H1 (cell line): ENCODE measurements at regions not wholly inside any gene's neighbourhood (a gene's known extent, or its start where the extent isn't known, plus 50 kb on each side); places are given as distances from the start of the nearest gene placed in this dataset.

Experiments used
- CTCF ChIA-PET: fragments of 300-600 bp; sonication (Branson Sonifier 250); formaldehyde crosslinking; loops from one replicate; lab custom pipeline; 2021; ENCODE audit not compliant: partially characterized antibody; lab: Charles Lee
- POLR2A ChIA-PET: fragments of 300-600 bp; sonication (Branson Sonifier 250); formaldehyde crosslinking; loops from one replicate; lab custom pipeline; 2021; ENCODE audit warnings: inconsistent platforms; ENCODE audit not compliant: partially characterized antibody; lab: Charles Lee
- DNase-seq, 2 experiments: peaks; one replicate each; pipeline versions ENCODE4 v3.0.0 to v3.0.0-alpha.2; 2010 to 2022; ENCODE audit warnings: low spot score in 2 of 2, low read depth in 1 of 2, mixed read lengths in 1 of 2
- FAIRE-seq: peaks from 2 replicates; lab custom pipeline; 2011; peaks lifted over from hg19 to GRCh38; lab: Jason Lieb, UNC
- H2AFZ ChIP-seq: 2 replicates; pipeline ENCODE4 v1.8.1; 2012; ENCODE audit warnings: low read length, inconsistent platforms
- H2AK5ac ChIP-seq: 2 replicates; pipeline ENCODE4 v1.6.1; 2013; ENCODE audit warnings: low read depth, low read length
- H2BK120ac ChIP-seq: replicated peaks from 2 replicates; pipeline ENCODE3; 2013; ENCODE audit warnings: low read depth, low read length, inconsistent platforms
- H2BK12ac ChIP-seq: 2 replicates; pipeline ENCODE4 v1.6.1; 2013; ENCODE audit warnings: low read depth, low read length
- H2BK15ac ChIP-seq: 2 replicates; pipeline ENCODE4 v1.6.1; 2013; ENCODE audit warnings: low read length
- H2BK20ac ChIP-seq: 2 replicates; pipeline ENCODE4 v1.6.1; 2013; ENCODE audit warnings: low read length
- H2BK5ac ChIP-seq: 2 replicates; pipeline ENCODE4 v1.6.1; 2013; ENCODE audit warnings: low read depth, low read length
- H3K14ac ChIP-seq: 2 replicates; pipeline ENCODE4 v1.6.1; 2013; ENCODE audit warnings: inconsistent platforms; ENCODE audit not compliant: insufficient read length
- H3K18ac ChIP-seq: 2 replicates; pipeline ENCODE4 v1.6.1; 2013; ENCODE audit warnings: low read length; ENCODE audit errors: extremely low read depth
- H3K23ac ChIP-seq: 2 replicates; pipeline ENCODE4 v1.6.1; 2013; ENCODE audit warnings: inconsistent platforms; ENCODE audit not compliant: insufficient read length
- H3K23me2 ChIP-seq: 2 replicates; pipeline ENCODE4 v1.6.1; 2013; ENCODE audit warnings: low read depth, low read length
- H3K27ac ChIP-seq: 2 replicates; pipeline ENCODE4 v1.6.1; 2011; ENCODE audit warnings: low read depth, low read length, inconsistent platforms
- H3K27me3 ChIP-seq, 4 experiments: replicated peaks in 1 of 4; 1 replicate in 1 of 4; 2 replicates in 3 of 4; pipeline versions ENCODE4 v1.6.1 to v1.8.1; 2011 to 2013; ENCODE audit warnings: low read length in 3 of 4, mild to moderate bottlenecking in 3 of 4, inconsistent platforms in 2 of 4, mixed read lengths in 2 of 4, moderate library complexity in 1 of 4; ENCODE audit not compliant: control insufficient read depth in 3 of 4, insufficient read depth in 3 of 4; ENCODE audit errors: extremely low read depth in 1 of 4
- H3K36me3 ChIP-seq, 4 experiments: 2 replicates each; pipeline versions ENCODE4 v1.6.1 to v1.8.1; 2011 to 2013; ENCODE audit warnings: mild to moderate bottlenecking in 4 of 4, low read length in 3 of 4, moderate library complexity in 2 of 4, control low read depth in 1 of 4, inconsistent platforms in 1 of 4; ENCODE audit not compliant: insufficient read depth in 4 of 4, control insufficient read depth in 2 of 4
- H3K4ac ChIP-seq: replicated peaks from 2 replicates; pipeline ENCODE3; 2013; ENCODE audit warnings: low read length, low read depth, mixed read lengths, inconsistent platforms; ENCODE audit not compliant: insufficient read length
- H3K4me1 ChIP-seq, 4 experiments: replicated peaks in 1 of 4; 1 replicate in 1 of 4; 2 replicates in 3 of 4; pipeline versions ENCODE4 v1.6.1 to v1.8.1; 2011 to 2013; ENCODE audit warnings: low read length in 3 of 4, inconsistent platforms in 2 of 4, mixed read lengths in 1 of 4; ENCODE audit not compliant: insufficient read depth in 4 of 4, control insufficient read depth in 3 of 4
- H3K4me2 ChIP-seq, 2 experiments: 2 replicates each; pipeline versions ENCODE4 v1.6.1 to v1.8.1; 2011 to 2013; ENCODE audit warnings: low read depth in 2 of 2, low read length in 2 of 2, control low read depth in 1 of 2, inconsistent platforms in 1 of 2, mild to moderate bottlenecking in 1 of 2; ENCODE audit not compliant: insufficient read depth in 1 of 2
- H3K4me3 ChIP-seq, 4 experiments: fragments of 200-600, 300-600 bp in 1 of 4; sonication (generic), shearing (Covaris generic), sonication (Bioruptor Twin) in 1 of 4; 2 replicates each; pipeline versions ENCODE4 v1.5.1 to v1.8.1; 2011 to 2016; ENCODE audit warnings: low read length in 4 of 4, low read depth in 3 of 4, control low read depth in 2 of 4, inconsistent platforms in 2 of 4, mild to moderate bottlenecking in 2 of 4, mixed read lengths in 1 of 4, moderate library complexity in 1 of 4; ENCODE audit not compliant: insufficient read depth in 2 of 4; ENCODE audit errors: extremely low read depth in 1 of 4
- H3K56ac ChIP-seq: replicated peaks from 2 replicates; pipeline ENCODE3; 2013; ENCODE audit warnings: low read depth, mild to moderate bottlenecking, mixed read lengths, low read length, inconsistent platforms; ENCODE audit not compliant: insufficient read length
- H3K79me1 ChIP-seq: 2 replicates; pipeline ENCODE4 v1.6.1; 2013; ENCODE audit warnings: low read depth, low read length, control low read depth
- H3K79me2 ChIP-seq, 2 experiments: 2 replicates each; pipeline versions ENCODE4 v1.6.1 to v1.8.1; 2012 to 2013; ENCODE audit warnings: low read length in 2 of 2, mild to moderate bottlenecking in 2 of 2, inconsistent platforms in 1 of 2; ENCODE audit not compliant: insufficient read depth in 2 of 2, control insufficient read depth in 1 of 2
- H3K9ac ChIP-seq, 4 experiments: replicated peaks in 1 of 4; 1 replicate in 1 of 4; 2 replicates in 3 of 4; pipeline versions ENCODE4 v1.6.1 to v1.8.1; 2011 to 2013; ENCODE audit warnings: low read depth in 3 of 4, low read length in 3 of 4, control low read depth in 2 of 4, mild to moderate bottlenecking in 2 of 4, moderate library complexity in 2 of 4, inconsistent platforms in 1 of 4; ENCODE audit errors: extremely low read depth in 1 of 4
- H3K9me3 ChIP-seq, 2 experiments: 2 replicates each; pipeline versions ENCODE4 v1.6.1 to v1.8.1; 2012 to 2013; ENCODE audit warnings: mild to moderate bottlenecking in 2 of 2, moderate library complexity in 2 of 2, control low read depth in 1 of 2, inconsistent platforms in 1 of 2, low read depth in 1 of 2, low read length in 1 of 2, mixed read lengths in 1 of 2; ENCODE audit not compliant: insufficient read depth in 2 of 2
- H4K20me1 ChIP-seq, 2 experiments: replicated peaks in 1 of 2; 2 replicates each; pipeline versions ENCODE3 to v1.8.1; 2011 to 2013; ENCODE audit warnings: inconsistent platforms in 2 of 2, low read length in 2 of 2, mild to moderate bottlenecking in 1 of 2; ENCODE audit not compliant: insufficient read depth in 2 of 2, control insufficient read depth in 1 of 2
- H4K5ac ChIP-seq: 2 replicates; pipeline ENCODE4 v1.6.1; 2013; ENCODE audit warnings: low read length, low read depth, mixed read lengths, inconsistent platforms; ENCODE audit not compliant: insufficient read length
- H4K8ac ChIP-seq: 2 replicates; pipeline ENCODE4 v1.8.0; 2013; ENCODE audit warnings: mild to moderate bottlenecking, moderate library complexity, low read length, inconsistent platforms; ENCODE audit not compliant: insufficient read depth; ENCODE audit errors: extremely low read depth
- H4K91ac ChIP-seq: replicated peaks from 2 replicates; pipeline ENCODE3; 2013; ENCODE audit warnings: low read length, mixed read lengths, inconsistent platforms; ENCODE audit not compliant: insufficient read length
- ATF2 ChIP-seq: IDR thresholded peaks from 2 replicates; pipeline ENCODE4 v1.6.1; 2012; ENCODE audit warnings: low read length, inconsistent platforms
- KDM1A ChIP-seq: fragments of 200-600, 300-600 bp; sonication (generic); IDR thresholded peaks from 2 replicates; pipeline ENCODE4 v1.7.1; 2016; ENCODE audit warnings: mild to moderate bottlenecking, low read length, borderline replicate concordance
- SAP30 ChIP-seq: fragments of 300-600 bp; sonication (generic); IDR thresholded peaks from 2 replicates; pipeline ENCODE4 v1.7.1; 2012; ENCODE audit warnings: low read length, moderate library complexity, mild to moderate bottlenecking, inconsistent platforms; ENCODE audit not compliant: insufficient read depth, insufficient replicate concordance
- SIX5 ChIP-seq: IDR thresholded peaks from 2 replicates; pipeline ENCODE4 v1.6.1; 2011; ENCODE audit warnings: mild to moderate bottlenecking, low read depth, low read length
- TCF12 ChIP-seq: IDR thresholded peaks from 2 replicates; pipeline ENCODE4 v1.6.1; 2011; ENCODE audit warnings: low read depth, mild to moderate bottlenecking, low read length

- no peak overlapping the region for H4K8ac ChIP-seq
- no peaks in the 10 kb centered on the region for H3K36me3 ChIP-seq
- no peak overlapping the region for H2BK5ac ChIP-seq
- H3K79me1 ChIP-seq, result no peaks in the 10 kb centered on the region
- TF ChIP-seq SAP30 (no peak), KDM1A (no peak), SIX5 (no peak), TCF12 (no peak), ATF2 (no peak)
- TF ChIP-seq, all 59 proteins: peak for 0
- H3K9me3 ChIP-seq, result no peaks in the 10 kb centered on the region
- ChIA-PET POLR2A (no interaction called here), CTCF (no interaction called here)
- no peaks in the 10 kb centered on the region for H3K23me2 ChIP-seq
- no peak overlapping the region for H3K9ac ChIP-seq
- H4K20me1 ChIP-seq, result no peaks in the 10 kb centered on the region
- H3K4me1 ChIP-seq, result no peaks in the 10 kb centered on the region
- no peak overlapping the region for H2BK15ac ChIP-seq
- no peaks in the 10 kb centered on the region for H3K27me3 ChIP-seq
- no peak overlapping the region for H4K91ac ChIP-seq
- no peak overlapping the region for H2BK12ac ChIP-seq
- FAIRE-seq, result no peak
- no peak overlapping the region for H2AFZ ChIP-seq
- H3K4me3 ChIP-seq, result no peak overlapping the region
- no peak overlapping the region for H3K4ac ChIP-seq
- H3K4me2 ChIP-seq, result no peak overlapping the region
- H3K18ac ChIP-seq, result no peak overlapping the region
- no peak overlapping the region for H2AK5ac ChIP-seq
- no peak for DNase-seq
- H2BK20ac ChIP-seq, result no peak overlapping the region
- H3K27ac ChIP-seq, result no peak overlapping the region
- no peaks in the 10 kb centered on the region for H3K79me2 ChIP-seq
- no peak overlapping the region for H3K56ac ChIP-seq
- H2BK120ac ChIP-seq, result no peak overlapping the region
- no peak overlapping the region for H3K23ac ChIP-seq
- H3K14ac ChIP-seq, result no peak overlapping the region
- no peak overlapping the region for H4K5ac ChIP-seq
Observed at GRCh38 chr4:100246697-100247096, 56.4 kb upstream of the DDIT4L start.
